ENCODE measurements at regions not wholly inside any gene's neighbourhood (a gene's known extent, or its start where the extent isn't known, plus 50 kb on each side); places are given as distances from the start of the nearest gene placed in this dataset.
A peak's percentile ranks its signal among the peaks of the same experiment; 100 is the strongest.
"Not testable (repeated sequence)": the region's sequence is repeated elsewhere in the genome, so short reads cannot be mapped to it uniquely, and the experiment has no call there.

GRCh38 chr20:53764415-53764800 lies 170.8 kb upstream of the ZNF217 start:
- DNase-seq = no peak

- DNase-seq = no peak
These were observed 170.2 kb upstream of the ZNF217 start for GRCh38 chr20:53763707-53764414.

GRCh38 chr20:53762423-53762798 lies 168.8 kb upstream of the ZNF217 start:
- DNase-seq = not testable (repeated sequence)

- no peak for DNase-seq
These were observed 166.4 kb upstream of the ZNF217 start for GRCh38 chr20:53760025-53760441.

- DNase-seq = no peak
These were observed 163.9 kb upstream of the ZNF217 start for GRCh38 chr20:53757472-53757913.

GRCh38 chr20:53755733-53756531 lies 162.3 kb upstream of the ZNF217 start:
- no peak for DNase-seq

- no peak for DNase-seq
These were observed 160.3 kb upstream of the ZNF217 start for GRCh38 chr20:53753880-53754459.

GRCh38 chr20:53752971-53753879 lies 159.6 kb upstream of the ZNF217 start:
- DNase-seq = no peak

- no peak for DNase-seq
These were observed 158.9 kb upstream of the ZNF217 start for GRCh38 chr20:53752583-53752970.

- no peak for DNase-seq
These were observed 158.1 kb upstream of the ZNF217 start for GRCh38 chr20:53751620-53752318.

GRCh38 chr20:53750827-53751619 lies 157.4 kb upstream of the ZNF217 start:
- peak; percentile 29 to 32 for DNase-seq

- no peak for DNase-seq
These were observed 155.9 kb upstream of the ZNF217 start for GRCh38 chr20:53749499-53749898.

- DNase-seq = no peak
These were observed 155.3 kb upstream of the ZNF217 start for GRCh38 chr20:53748821-53749421.

- DNase-seq = no peak
These were observed 154.5 kb upstream of the ZNF217 start for GRCh38 chr20:53748176-53748575.

GRCh38 chr20:53743607-53744260 lies 150.1 kb upstream of the ZNF217 start:
- DNase-seq = no peak

- DNase-seq = no peak
These were observed 149.0 kb upstream of the ZNF217 start for GRCh38 chr20:53742685-53743081.

GRCh38 chr20:53741726-53742028 lies 148.0 kb upstream of the ZNF217 start:
- no peak for DNase-seq

- no peak for DNase-seq
These were observed 146.5 kb upstream of the ZNF217 start for GRCh38 chr20:53739799-53740785.
